NT2/D1 (cell line): ENCODE measurements at regions not wholly inside any gene's neighbourhood (a gene's known extent, or its start where the extent isn't known, plus 50 kb on each side); places are given as distances from the start of the nearest gene placed in this dataset.

Source experiments
- SUZ12 ChIP-seq: IDR thresholded peaks from 2 replicates; pipeline ENCODE4 v1.6.1; 2011; ENCODE audit not compliant: insufficient read length, insufficient read depth; ENCODE audit errors: extremely low read depth
- YY1 ChIP-seq: IDR thresholded peaks from 2 replicates; pipeline ENCODE4 v1.6.1; 2011; ENCODE audit not compliant: insufficient read length, insufficient read depth
- ZNF274 ChIP-seq: IDR thresholded peaks from 2 replicates; pipeline ENCODE4 v1.6.1; 2011; ENCODE audit warnings: mild to moderate bottlenecking, low read depth, low read length

DNA sequence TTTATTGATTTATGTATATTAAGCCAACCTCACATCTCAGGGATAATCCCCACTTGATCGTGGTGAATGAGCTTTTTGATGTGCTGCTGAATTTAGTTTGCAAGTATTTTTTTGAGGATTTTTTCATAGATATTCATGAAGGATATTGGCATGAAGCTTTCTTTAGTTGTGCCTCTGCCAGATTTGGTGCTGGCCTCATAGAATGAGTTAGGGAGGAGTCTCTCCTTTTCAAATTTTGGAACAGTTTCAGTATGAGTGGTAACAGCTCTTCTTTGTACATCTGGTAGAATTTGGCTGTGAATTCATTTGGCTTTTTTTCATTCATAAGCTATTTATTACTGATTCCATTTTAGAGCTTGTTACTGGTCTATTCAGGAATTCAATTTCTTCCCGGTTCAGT is 197.2 kb upstream of the NDST4 start:
- TF ChIP-seq YY1 (no peak), SUZ12 (no peak), ZNF274 (no peak)
